Adrenal gland (tissue), 5 donors: ENCODE measurements at regions not wholly inside any gene's neighbourhood (a gene's known extent, or its start where the extent isn't known, plus 50 kb on each side); places are given as distances from the start of the nearest gene placed in this dataset.

Experiments
- POLR2A ChIP-seq, 2 donors: fragments of 450-650 bp; IDR thresholded peaks; one replicate each; pipeline ENCODE4 v1.6.1; 2017; ENCODE audit warnings: antibody characterized with exemption in 2 of 2, mild to moderate bottlenecking in 2 of 2, moderate library complexity in 1 of 2
- TF ChIP-seq, protein P1 (sequence below), 6 experiments: fragments of 450-650 bp in 4 of 6; fragments of 200-600 bp in 2 of 6; sonication (generic) in 1 of 6; IDR thresholded peaks; 1 replicate in 5 of 6; 2 replicates in 1 of 6; pipeline versions ENCODE4 v1.5.1 to v1.8.0; 2016 to 2021; ENCODE audit warnings: antibody characterized with exemption in 6 of 6, mild to moderate bottlenecking in 2 of 6, moderate library complexity in 1 of 6
- donor health status: DM: no; HTN: no; CAD: no.

DNA sequence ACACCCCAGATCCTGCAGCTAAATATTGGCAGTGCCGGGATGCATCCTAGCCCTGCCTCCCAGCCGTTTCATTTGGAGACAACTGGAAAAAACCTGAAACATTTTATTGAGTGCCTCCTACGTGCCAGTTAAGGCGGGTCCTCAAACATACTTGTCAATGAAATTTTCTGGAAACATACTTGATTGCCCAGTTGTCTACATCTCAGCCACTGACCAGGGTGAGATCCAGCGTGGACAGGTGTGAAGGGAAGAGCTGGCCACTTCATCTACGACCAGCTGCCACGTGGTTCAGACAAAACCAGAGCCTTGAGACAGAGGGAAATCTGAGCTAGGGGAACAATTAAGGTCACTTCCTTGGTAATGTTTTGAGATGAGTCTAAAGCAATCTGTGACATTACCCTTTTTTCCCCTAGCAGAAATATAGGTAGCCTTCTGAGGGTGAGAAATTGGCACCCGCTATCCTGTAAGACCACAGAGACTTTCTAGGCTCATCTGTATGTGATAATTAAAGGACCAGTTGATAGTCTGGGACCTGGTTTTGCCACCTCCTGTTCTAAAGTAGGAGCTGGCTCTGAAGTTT, 116.3 kb upstream of the MTHFD1L start:
- TF ChIP-seq POLR2A (IDR thresholded peaks at IDR 0.05): no peak
- TF ChIP-seq, protein P1, sequence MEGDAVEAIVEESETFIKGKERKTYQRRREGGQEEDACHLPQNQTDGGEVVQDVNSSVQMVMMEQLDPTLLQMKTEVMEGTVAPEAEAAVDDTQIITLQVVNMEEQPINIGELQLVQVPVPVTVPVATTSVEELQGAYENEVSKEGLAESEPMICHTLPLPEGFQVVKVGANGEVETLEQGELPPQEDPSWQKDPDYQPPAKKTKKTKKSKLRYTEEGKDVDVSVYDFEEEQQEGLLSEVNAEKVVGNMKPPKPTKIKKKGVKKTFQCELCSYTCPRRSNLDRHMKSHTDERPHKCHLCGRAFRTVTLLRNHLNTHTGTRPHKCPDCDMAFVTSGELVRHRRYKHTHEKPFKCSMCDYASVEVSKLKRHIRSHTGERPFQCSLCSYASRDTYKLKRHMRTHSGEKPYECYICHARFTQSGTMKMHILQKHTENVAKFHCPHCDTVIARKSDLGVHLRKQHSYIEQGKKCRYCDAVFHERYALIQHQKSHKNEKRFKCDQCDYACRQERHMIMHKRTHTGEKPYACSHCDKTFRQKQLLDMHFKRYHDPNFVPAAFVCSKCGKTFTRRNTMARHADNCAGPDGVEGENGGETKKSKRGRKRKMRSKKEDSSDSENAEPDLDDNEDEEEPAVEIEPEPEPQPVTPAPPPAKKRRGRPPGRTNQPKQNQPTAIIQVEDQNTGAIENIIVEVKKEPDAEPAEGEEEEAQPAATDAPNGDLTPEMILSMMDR (IDR thresholded peaks at IDR 0.05): no peak
